ENCODE measurements at regions not wholly inside any gene's neighbourhood (a gene's known extent, or its start where the extent isn't known, plus 50 kb on each side); places are given as distances from the start of the nearest gene placed in this dataset.

DNA sequence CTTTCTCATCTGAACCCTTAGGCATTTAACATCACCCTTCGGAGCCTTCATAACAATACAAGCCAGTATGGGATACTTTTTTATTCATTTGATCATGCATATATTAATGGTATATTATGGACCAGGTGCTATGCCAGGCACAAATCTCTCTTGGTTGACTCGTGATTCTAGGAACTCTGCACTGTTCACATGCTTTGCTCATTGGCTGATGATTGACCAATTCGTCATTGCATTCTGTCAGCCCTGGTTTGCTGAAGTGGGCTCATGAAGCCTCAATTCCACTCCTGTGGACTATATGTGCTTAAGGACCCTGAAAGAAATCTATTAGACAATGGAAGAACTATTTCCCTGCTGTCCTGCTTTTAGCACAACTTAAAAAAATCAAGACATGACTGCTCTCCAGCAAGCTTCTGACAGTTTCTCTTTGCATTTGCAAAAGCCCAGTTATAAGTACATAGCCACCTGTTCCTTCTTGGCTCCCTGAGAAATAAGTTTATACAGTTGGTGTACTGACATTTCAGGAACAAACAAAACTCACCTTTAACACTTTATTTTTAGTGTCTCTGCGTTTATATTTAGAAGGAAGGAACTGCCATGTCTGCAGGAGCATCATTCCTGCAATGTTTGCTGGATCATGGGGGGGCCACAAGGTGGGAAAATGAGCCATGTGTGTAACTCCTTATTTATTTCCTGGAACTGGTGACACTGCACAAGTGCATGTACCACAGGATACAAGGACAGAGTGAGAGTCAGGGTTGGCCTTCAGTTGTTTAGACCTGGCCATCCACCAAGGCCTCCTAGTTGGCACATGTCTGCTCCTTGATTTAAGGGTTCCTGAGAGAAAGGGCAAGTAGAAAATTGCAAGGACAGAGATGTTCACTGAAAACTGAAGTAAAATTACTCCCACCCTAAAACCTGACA, 146.0 kb upstream of the NAMPT start:
- TF ChIP-seq, protein P1, sequence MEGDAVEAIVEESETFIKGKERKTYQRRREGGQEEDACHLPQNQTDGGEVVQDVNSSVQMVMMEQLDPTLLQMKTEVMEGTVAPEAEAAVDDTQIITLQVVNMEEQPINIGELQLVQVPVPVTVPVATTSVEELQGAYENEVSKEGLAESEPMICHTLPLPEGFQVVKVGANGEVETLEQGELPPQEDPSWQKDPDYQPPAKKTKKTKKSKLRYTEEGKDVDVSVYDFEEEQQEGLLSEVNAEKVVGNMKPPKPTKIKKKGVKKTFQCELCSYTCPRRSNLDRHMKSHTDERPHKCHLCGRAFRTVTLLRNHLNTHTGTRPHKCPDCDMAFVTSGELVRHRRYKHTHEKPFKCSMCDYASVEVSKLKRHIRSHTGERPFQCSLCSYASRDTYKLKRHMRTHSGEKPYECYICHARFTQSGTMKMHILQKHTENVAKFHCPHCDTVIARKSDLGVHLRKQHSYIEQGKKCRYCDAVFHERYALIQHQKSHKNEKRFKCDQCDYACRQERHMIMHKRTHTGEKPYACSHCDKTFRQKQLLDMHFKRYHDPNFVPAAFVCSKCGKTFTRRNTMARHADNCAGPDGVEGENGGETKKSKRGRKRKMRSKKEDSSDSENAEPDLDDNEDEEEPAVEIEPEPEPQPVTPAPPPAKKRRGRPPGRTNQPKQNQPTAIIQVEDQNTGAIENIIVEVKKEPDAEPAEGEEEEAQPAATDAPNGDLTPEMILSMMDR (IDR thresholded peaks at IDR 0.05), result no peak
- TF ChIP-seq POLR2AphosphoS5 (IDR thresholded peaks at IDR 0.05), result no peak

All from breast epithelium (tissue), 3 donors.